GM18517 (cell line): ENCODE measurements at regions not wholly inside any gene's neighbourhood (a gene's known extent, or its start where the extent isn't known, plus 50 kb on each side); places are given as distances from the start of the nearest gene placed in this dataset.

Experiments used
- ATAC-seq: cut with Tn5 transposase; IDR thresholded peaks from one replicate; pipeline ENCODE4 v1.9.1; 2021; ENCODE audit warnings: mild to moderate bottlenecking, moderate library complexity; ENCODE audit not compliant: unreplicated experiment

- no peak for ATAC-seq
Observed at GRCh38 chr16:52597772-52598483, 51.0 kb upstream of the TOX3 start.

DNA sequence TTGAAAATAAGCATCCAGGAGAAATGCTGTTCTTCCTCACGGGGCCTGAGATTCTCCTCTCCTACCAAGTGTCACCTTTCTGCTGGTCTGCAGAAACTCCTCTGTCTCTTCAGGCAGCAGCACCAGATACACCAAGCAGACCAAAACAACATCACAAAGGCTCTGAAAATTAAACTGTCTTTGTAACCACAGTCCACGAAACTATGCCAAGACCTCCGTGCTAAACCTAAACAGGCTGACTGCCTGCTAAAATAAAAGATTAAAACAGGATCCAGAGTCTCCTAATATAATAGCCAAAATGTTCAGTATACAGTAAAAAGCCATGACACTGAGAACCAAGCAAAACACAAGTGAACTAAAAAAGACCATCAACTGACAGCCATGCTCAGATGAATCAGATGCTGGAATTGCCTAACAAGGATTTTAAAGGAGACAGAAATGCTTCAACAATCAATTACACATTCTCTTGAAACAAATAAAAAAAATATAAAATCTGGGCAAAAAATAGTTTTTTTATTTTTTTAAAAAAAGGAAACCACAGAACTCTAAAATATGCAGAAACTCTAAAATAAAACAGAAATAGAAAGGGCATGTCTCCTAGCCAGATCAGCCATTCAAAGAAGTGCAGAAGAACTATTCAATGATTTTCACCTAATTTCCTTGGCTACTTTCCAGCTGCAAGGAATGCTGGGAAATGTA is 50.3 kb upstream of the TOX3 start:
- no peak for ATAC-seq
